ENCODE measurements at regions not wholly inside any gene's neighbourhood (a gene's known extent, or its start where the extent isn't known, plus 50 kb on each side); places are given as distances from the start of the nearest gene placed in this dataset.

DNA sequence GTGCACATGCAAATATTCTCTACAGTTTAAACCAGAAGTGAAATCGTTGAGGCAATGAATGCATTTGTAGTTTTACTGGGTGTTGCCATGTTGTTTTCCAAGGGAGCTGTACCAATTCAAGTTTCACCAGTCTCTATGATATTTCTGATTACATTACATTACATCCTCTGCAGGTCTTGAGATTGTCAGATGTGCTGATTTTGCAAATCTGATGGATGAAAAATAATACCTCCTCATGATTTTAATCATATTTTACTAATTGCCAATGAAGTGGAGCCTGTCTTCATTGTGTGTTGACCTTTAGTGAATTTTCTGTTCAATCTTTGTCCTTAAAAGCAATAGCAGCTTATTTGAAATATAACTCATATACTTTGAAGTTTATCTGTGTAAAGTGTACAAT is 282.4 kb downstream of the NR2F2 start:
- TF ChIP-seq, protein P1, sequence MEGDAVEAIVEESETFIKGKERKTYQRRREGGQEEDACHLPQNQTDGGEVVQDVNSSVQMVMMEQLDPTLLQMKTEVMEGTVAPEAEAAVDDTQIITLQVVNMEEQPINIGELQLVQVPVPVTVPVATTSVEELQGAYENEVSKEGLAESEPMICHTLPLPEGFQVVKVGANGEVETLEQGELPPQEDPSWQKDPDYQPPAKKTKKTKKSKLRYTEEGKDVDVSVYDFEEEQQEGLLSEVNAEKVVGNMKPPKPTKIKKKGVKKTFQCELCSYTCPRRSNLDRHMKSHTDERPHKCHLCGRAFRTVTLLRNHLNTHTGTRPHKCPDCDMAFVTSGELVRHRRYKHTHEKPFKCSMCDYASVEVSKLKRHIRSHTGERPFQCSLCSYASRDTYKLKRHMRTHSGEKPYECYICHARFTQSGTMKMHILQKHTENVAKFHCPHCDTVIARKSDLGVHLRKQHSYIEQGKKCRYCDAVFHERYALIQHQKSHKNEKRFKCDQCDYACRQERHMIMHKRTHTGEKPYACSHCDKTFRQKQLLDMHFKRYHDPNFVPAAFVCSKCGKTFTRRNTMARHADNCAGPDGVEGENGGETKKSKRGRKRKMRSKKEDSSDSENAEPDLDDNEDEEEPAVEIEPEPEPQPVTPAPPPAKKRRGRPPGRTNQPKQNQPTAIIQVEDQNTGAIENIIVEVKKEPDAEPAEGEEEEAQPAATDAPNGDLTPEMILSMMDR (IDR thresholded peaks at IDR 0.05; ENCODE audit: control extremely low read depth, extremely low read depth), result no peak
- ATAC-seq (ENCODE audit: insufficient read depth, low FRiP score) (no peak), DNase-seq (no peak)
- Histone ChIP-seq H3K9me3 (ENCODE audit: control insufficient read depth in 4 of 4, insufficient read depth in 3 of 4, low read length in 3 of 4) (no peaks in the 10 kb centered on the region), H3K4me1 (ENCODE audit: control insufficient read depth in 5 of 5, insufficient read depth in 5 of 5, low read length in 5 of 5) (no peaks in the 10 kb centered on the region), H3K36me3 (ENCODE audit: control insufficient read depth in 4 of 4, insufficient read depth in 4 of 4, low read length in 4 of 4) (no peaks in the 10 kb centered on the region), H3K27me3 (ENCODE audit: control insufficient read depth in 3 of 3, insufficient read depth in 3 of 3, low read length in 2 of 3) (no peaks in the 10 kb centered on the region), H3K9ac (ENCODE audit: insufficient read depth in 1 of 2, low read length in 2 of 2) (no peak overlapping the region), H3K4me3 (no peak overlapping the region), H3K27ac (ENCODE audit: low read depth in 1 of 2, low read length in 1 of 2) (no peak overlapping the region)
- WGBS, 2 donors, result 73 to 74% methylated on average over 1 of the region's 1 CpG

DNA sequence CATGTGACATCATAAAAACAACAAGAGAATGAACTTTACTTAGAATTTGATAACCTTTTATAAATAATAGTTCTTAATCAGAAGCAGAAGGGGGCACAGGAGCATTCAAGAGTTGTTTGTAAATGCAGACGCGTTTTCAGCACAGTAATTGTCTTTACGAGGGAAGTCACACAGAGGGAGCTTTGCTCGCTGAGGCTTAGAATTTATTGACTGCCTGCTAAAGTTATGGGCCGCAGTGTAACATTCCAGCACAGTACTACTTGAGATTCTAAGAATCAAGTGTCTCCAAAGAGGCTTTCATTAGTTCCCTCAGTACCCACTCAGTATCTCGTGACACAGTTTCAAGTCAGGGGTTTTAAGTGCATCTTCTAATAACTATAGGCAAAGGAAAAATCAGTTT is 288.7 kb downstream of the NR2F2 start:
- Histone ChIP-seq H3K27me3 (ENCODE audit: control insufficient read depth in 3 of 3, insufficient read depth in 3 of 3, low read length in 2 of 3) (no peaks in the 10 kb centered on the region), H3K4me1 (ENCODE audit: control insufficient read depth in 5 of 5, insufficient read depth in 5 of 5, low read length in 5 of 5) (no peaks in the 10 kb centered on the region), H3K4me3 (no peak overlapping the region), H3K36me3 (ENCODE audit: control insufficient read depth in 4 of 4, insufficient read depth in 4 of 4, low read length in 4 of 4) (no peaks in the 10 kb centered on the region), H3K27ac (ENCODE audit: low read depth in 1 of 2, low read length in 1 of 2) (no peak overlapping the region), H3K9me3 (ENCODE audit: control insufficient read depth in 4 of 4, insufficient read depth in 3 of 4, low read length in 3 of 4) (no peaks in the 10 kb centered on the region), H3K9ac (ENCODE audit: insufficient read depth in 1 of 2, low read length in 2 of 2) (no peak overlapping the region)
- TF ChIP-seq, protein P1 (IDR thresholded peaks at IDR 0.05; ENCODE audit: control extremely low read depth, extremely low read depth), result no peak
- peak in 1 of 3 donors; percentile 24 for DNase-seq
- no peak for ATAC-seq (ENCODE audit: insufficient read depth, low FRiP score)
- 34 to 36% methylated on average over 6 of the region's 6 CpGs for WGBS, 2 donors

DNA sequence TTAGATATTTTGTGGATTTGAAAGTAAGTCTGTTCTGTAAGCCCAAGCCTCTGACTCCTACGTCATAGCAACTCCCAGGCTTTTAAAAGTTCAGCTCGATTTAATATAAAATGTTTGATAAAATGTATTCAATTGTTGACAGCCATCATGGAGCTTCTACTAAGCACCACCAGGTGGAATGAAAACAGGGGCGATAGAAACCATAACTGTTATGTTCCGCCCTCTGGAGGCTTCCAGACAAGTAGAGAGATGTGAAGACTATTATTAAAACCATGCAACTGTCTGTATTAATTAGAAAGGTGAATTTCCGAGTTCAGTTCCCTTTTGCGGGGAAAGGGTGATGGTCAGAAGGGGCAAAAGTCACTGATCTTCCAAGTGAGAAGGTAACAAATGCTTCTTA is 292.2 kb downstream of the NR2F2 start:
- DNase-seq, result no peak
- no peak for ATAC-seq (ENCODE audit: insufficient read depth, low FRiP score)
- Histone ChIP-seq H3K4me1 (ENCODE audit: control insufficient read depth in 5 of 5, insufficient read depth in 5 of 5, low read length in 5 of 5) (peaks cover 0 to 3% (median 0%) of the 10 kb centered on the region in 5 donors), H3K4me3 (no peak overlapping the region), H3K9me3 (ENCODE audit: control insufficient read depth in 4 of 4, insufficient read depth in 3 of 4, low read length in 3 of 4) (peaks cover 0 to 2% (median 0%) of the 10 kb centered on the region in 4 donors), H3K27ac (ENCODE audit: low read depth in 1 of 2, low read length in 1 of 2) (no peak overlapping the region), H3K27me3 (ENCODE audit: control insufficient read depth in 3 of 3, insufficient read depth in 3 of 3, low read length in 2 of 3) (no peaks in the 10 kb centered on the region), H3K9ac (ENCODE audit: insufficient read depth in 1 of 2, low read length in 2 of 2) (no peak overlapping the region), H3K36me3 (ENCODE audit: control insufficient read depth in 4 of 4, insufficient read depth in 4 of 4, low read length in 4 of 4) (no peaks in the 10 kb centered on the region)
- TF ChIP-seq, protein P1 (IDR thresholded peaks at IDR 0.05; ENCODE audit: control extremely low read depth, extremely low read depth), result no peak
- 82 to 83% methylated on average over 6 of the region's 6 CpGs for WGBS, 2 donors

DNA sequence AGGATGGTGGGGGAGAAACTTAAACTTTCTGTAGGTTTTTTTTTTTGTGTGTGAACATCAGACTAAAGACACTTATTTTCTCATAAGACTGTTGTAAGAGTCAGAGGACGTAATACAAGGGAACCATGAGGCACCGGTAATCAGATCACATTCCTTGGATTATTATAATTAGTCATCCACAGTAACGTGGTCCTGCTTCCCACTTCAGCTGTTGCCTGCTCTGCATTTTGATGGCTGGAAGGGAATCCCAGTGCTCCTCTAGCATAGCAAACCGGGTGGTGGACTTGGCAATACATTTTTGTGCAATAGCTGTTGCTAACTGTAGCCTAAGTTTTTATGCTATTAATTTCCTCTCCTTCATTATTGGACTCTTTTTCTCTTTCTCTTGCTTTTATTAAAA is 294.8 kb downstream of the NR2F2 start:
- 82 to 88% methylated on average over 4 of the region's 4 CpGs for whole genome bisulfite sequencing, 2 donors
- TF ChIP-seq, protein P1 (IDR thresholded peaks at IDR 0.05; ENCODE audit: control extremely low read depth, extremely low read depth), result no peak
- Histone ChIP-seq H3K4me3 (no peak overlapping the region), H3K4me1 (ENCODE audit: control insufficient read depth in 5 of 5, insufficient read depth in 5 of 5, low read length in 5 of 5) (peaks cover 0 to 6% (median 0%) of the 10 kb centered on the region in 5 donors), H3K27ac (ENCODE audit: low read depth in 1 of 2, low read length in 1 of 2) (no peak overlapping the region), H3K9ac (ENCODE audit: insufficient read depth in 1 of 2, low read length in 2 of 2) (no peak overlapping the region), H3K36me3 (ENCODE audit: control insufficient read depth in 4 of 4, insufficient read depth in 4 of 4, low read length in 4 of 4) (no peaks in the 10 kb centered on the region), H3K9me3 (ENCODE audit: control insufficient read depth in 4 of 4, insufficient read depth in 3 of 4, low read length in 3 of 4) (peaks cover 0 to 2% (median 0%) of the 10 kb centered on the region in 4 donors), H3K27me3 (ENCODE audit: control insufficient read depth in 3 of 3, insufficient read depth in 3 of 3, low read length in 2 of 3) (no peaks in the 10 kb centered on the region)
- no peak for DNase-seq
- no peak for ATAC-seq (ENCODE audit: insufficient read depth, low FRiP score)

All from lung (tissue), 11 donors.